ENCODE measurements at regions not wholly inside any gene's neighbourhood (a gene's known extent, or its start where the extent isn't known, plus 50 kb on each side); places are given as distances from the start of the nearest gene placed in this dataset.

DNA sequence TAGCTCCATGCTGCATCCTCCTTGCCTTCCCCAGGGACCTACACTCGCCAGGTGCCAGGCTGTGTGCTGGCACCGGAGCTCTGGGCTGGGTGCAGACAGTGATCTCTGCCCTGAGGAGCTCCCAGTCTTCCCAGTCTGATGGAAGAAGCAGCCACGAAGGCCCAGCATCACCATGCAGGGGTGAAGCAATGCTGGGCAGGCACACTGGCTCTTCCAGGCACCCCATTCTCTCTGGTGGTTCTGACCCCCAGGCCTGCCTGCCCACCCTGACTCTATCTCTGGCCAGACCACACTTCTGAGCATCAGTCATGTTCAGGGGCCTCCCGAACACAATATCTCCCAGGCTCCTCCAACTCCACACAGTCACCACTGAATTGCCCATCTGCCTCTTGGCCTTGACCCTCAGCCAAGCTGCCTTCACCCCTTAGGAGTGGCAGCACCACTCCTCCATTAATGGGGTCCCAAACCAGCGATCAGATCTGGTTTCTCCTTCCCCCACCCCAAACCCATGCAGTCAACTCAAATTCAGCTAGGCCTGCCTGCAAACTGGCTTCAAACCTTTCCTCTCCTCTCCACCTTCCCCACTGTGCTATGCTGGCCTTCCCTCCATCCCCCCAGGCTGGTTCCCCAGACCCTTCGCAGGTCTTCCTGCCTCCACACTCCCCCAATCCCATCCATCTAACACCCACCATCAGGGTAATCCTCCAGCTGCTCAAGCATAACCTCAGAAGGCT, 102.7 kb upstream of the MVB12B start:
- DNase-seq (ENCODE audit: low read depth) = no peak
- no peak for TF ChIP-seq CTCF (conservative IDR thresholded peaks at IDR 0.05; ENCODE audit: low read depth, low read length)

GRCh38 chr9:126225611-126226609, 100.7 kb upstream of the MVB12B start:
- no peak overlapping the region for H3K4me3 ChIP-seq (ENCODE audit: low read length)
- no peak for TF ChIP-seq CTCF (conservative IDR thresholded peaks at IDR 0.05; ENCODE audit: low read depth, low read length)
- DNase-seq (ENCODE audit: low read depth) = no peak

More for the DNA sequence above, 102.7 kb upstream of the MVB12B start:
- no peak overlapping the region for H3K4me3 ChIP-seq (ENCODE audit: low read length)

GRCh38 chr9:126226991-126227936, 99.4 kb upstream of the MVB12B start:
- DNase-seq (ENCODE audit: low read depth) = no peak
- no peak for TF ChIP-seq CTCF (conservative IDR thresholded peaks at IDR 0.05; ENCODE audit: low read depth, low read length)
- no peak overlapping the region for H3K4me3 ChIP-seq (ENCODE audit: low read length)

DNA sequence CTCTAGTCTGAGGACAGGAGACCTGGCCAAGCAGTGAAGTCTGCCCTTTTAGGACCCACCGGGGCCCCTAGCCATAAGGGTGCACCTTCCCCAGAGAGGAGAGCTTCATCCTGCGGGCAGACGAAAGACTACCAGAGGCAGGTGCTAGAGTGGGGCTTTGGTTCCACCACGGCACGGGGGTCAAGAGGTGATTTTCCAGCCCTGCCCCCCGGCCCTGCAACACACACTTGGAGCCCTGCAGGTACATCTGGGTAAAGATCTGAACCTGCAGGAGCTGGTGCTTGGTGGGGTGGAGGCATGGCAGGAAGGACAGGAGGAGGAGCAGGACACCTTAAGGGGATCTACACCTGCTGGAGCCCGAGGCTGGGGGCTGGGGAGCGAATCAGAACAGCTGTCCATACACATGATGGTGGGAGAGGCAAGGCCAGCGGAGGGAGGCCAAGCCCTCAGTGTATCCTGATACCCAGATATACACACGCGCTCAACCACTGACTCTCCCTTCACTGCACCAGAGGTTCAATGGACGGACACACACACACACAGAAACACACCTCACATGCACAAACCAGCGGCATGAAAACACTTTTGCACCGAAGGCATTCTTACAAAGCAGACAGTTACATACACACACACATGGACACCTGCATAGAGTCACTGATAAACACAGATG, 98.4 kb upstream of the MVB12B start:
- no peak for TF ChIP-seq CTCF (conservative IDR thresholded peaks at IDR 0.05; ENCODE audit: low read depth, low read length)
- no peak for DNase-seq (ENCODE audit: low read depth)
- no peak overlapping the region for H3K4me3 ChIP-seq (ENCODE audit: low read length)

- DNase-seq (ENCODE audit: low read depth) = peak; percentile 12
- peak; percentile 98 for TF ChIP-seq CTCF (conservative IDR thresholded peaks at IDR 0.05; ENCODE audit: low read depth, low read length)
- H3K4me3 ChIP-seq (ENCODE audit: low read length) = no peak overlapping the region
These were observed 97.7 kb upstream of the MVB12B start for GRCh38 chr9:126228781-126229444.

GRCh38 chr9:126229501-126229900, 97.1 kb upstream of the MVB12B start:
- TF ChIP-seq CTCF (conservative IDR thresholded peaks at IDR 0.05; ENCODE audit: low read depth, low read length) = no peak
- no peak for DNase-seq (ENCODE audit: low read depth)
- H3K4me3 ChIP-seq (ENCODE audit: low read length) = no peak overlapping the region

Measured in retinal pigment epithelial cell (primary cell).